NT2/D1 (cell line): ENCODE measurements at regions not wholly inside any gene's neighbourhood (a gene's known extent, or its start where the extent isn't known, plus 50 kb on each side); places are given as distances from the start of the nearest gene placed in this dataset.

ENCODE experiments used
- SUZ12 ChIP-seq: IDR thresholded peaks from 2 replicates; pipeline ENCODE4 v1.6.1; 2011; ENCODE audit not compliant: insufficient read length, insufficient read depth; ENCODE audit errors: extremely low read depth
- YY1 ChIP-seq: IDR thresholded peaks from 2 replicates; pipeline ENCODE4 v1.6.1; 2011; ENCODE audit not compliant: insufficient read length, insufficient read depth
- ZNF274 ChIP-seq: IDR thresholded peaks from 2 replicates; pipeline ENCODE4 v1.6.1; 2011; ENCODE audit warnings: mild to moderate bottlenecking, low read depth, low read length

GRCh38 chr16:64047207-64047606 lies 1074.7 kb downstream of the CDH11 start:
- TF ChIP-seq ZNF274 (no peak), YY1 (no peak), SUZ12 (no peak)
